ENCODE measurements at regions not wholly inside any gene's neighbourhood (a gene's known extent, or its start where the extent isn't known, plus 50 kb on each side); places are given as distances from the start of the nearest gene placed in this dataset.

GRCh38 chr15:36323615-36324014, 255.8 kb upstream of the CDIN1 start:
- DNase-seq: no peak

GRCh38 chr15:36325206-36325605, 254.2 kb upstream of the CDIN1 start:
- DNase-seq: no peak

DNA sequence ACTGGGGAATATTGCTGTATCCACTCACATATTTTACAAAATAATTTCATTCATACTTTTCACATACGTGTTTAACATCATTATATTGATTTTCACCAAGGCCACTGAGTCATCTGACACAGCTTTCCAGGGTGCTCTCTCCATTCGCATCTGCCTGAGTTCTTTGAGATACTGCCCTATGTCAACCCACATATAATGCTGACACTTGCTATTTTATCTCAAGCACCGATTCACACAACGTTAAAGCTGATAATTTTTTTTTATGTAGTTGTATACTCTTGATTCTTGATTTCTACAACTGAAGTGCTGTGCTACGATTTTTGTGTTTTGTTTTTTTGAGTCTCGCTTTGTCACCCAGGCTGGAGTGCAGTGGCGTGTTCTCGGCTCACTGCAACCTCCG, 249.8 kb upstream of the CDIN1 start:
- DNase-seq: no peak

- no peak for DNase-seq
These were observed 248.8 kb upstream of the CDIN1 start for GRCh38 chr15:36330598-36330997.

GRCh38 chr15:36331531-36332275, 247.7 kb upstream of the CDIN1 start:
- no peak for DNase-seq

- no peak for DNase-seq
These were observed 247.1 kb upstream of the CDIN1 start for GRCh38 chr15:36332301-36332700.

GRCh38 chr15:36332896-36333295, 246.5 kb upstream of the CDIN1 start:
- no peak for DNase-seq

DNA sequence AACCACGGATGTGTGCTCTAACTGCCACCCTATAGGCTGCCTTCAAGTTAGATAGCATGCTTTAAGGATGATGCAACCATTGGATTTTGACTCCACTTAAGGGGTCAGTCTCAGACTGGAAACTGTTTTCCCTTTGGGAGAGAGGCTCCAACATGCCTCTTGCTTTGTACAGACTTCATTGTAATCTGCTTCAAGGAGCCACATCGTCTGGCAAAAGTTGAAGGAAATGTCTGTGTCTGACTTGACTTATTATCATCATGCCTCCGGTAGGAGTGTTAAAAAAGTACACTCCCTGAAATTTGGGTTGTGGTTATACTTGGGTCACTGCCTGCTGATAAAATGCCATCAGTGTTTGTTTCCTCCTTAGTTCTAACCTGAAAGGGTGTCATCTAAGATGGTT, 245.4 kb upstream of the CDIN1 start:
- DNase-seq: no peak

GRCh38 chr15:36335224-36335623, 244.2 kb upstream of the CDIN1 start:
- no peak for DNase-seq

DNA sequence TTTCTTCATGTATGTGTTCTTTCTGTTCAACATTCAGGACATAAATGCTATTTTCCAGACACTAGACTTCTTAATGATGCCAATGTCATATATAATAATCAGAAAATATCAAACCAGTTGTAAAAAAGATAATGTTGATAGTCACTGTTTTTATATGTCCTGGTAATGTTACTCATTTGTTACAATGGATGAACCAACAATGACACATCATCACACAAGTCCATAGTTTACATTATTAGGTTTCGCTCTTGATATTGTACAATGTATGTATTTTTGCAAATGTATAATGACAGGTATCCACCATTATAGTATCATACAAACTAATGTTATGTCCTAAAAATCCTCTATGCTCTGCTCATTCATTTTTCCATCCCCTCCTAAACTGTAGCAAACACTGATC, 243.8 kb upstream of the CDIN1 start:
- no peak for DNase-seq

GRCh38 chr15:36344887-36345286, 234.5 kb upstream of the CDIN1 start:
- no peak for DNase-seq

DNA sequence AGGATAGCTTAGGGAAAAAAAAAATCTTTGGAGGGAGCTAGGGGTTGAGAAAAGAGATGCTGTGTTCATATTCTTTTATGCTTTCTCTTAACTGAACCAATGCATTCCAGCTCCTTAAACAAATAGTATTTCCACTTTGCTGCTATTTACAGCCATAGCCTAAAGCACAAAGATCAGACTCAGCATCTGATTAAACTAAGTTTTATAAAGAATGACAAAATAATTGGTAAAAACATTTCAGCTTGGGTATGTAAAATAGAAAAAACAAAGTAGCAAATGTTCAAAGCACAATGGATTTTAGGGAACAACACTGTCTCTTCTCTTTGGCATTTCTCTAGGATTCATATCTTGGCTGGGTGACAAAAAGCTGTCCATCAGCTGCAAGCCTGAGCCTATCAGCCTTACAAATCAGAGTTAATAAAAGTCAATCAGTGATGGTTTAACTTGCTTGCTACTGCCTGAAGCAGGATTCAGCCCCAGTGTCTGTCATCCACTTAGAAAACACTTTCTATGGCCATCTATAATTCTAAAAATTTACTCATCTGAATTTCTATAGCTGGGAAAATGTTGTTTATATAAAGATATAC, 232.1 kb upstream of the CDIN1 start:
- no peak for DNase-seq

- no peak for DNase-seq
These were observed 223.0 kb upstream of the CDIN1 start for GRCh38 chr15:36356466-36356865.

DNA sequence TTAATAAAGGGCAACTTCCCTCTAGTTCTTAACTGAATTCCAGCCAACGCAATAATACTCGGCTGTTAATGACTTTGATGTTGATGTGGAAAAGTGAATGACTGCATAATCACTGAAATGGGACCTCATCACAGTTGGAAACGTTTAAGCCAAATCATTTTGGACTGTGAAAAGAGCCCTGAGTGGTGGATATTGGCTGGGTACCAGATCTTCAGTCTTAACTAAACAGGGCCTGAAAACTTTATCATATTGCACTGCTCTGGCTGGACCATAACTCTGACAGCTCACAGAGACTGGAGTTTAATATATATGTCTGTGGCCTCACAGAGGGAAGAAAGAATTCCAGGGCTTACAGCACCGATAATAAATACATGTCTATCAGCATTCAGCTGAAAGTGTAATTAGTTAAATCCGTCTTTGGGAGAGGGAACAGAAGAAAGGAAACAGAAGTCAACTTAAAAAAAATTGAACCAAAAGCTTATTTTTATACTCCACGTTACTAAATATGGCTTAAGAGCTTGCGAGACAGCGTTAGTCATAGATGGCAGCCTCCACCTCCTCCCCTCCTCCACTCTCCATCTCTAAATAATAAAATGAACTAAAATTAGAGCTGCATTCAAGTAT, 222.3 kb upstream of the CDIN1 start:
- no peak for DNase-seq

- no peak for DNase-seq
These were observed 221.3 kb upstream of the CDIN1 start for GRCh38 chr15:36358094-36358493.

DNA sequence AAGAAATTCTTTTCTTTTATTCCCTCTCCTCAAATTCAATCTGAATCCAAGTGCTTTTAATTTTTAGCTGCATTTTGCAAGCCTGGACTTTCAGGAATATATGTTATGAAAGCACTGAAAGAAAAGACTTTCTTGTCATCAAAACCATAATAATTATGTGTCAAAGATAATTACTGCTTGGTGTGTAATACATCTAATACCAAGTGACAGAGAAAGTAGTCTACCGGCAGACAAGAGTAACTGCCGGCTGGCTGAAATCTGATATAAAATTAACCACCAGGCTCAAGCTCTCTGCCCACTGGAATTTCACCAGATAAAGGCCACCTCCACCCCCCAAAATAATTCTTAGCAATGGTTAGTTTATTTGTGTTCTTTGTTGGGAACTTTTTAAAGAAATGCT, 220.9 kb upstream of the CDIN1 start:
- DNase-seq: no peak

DNA sequence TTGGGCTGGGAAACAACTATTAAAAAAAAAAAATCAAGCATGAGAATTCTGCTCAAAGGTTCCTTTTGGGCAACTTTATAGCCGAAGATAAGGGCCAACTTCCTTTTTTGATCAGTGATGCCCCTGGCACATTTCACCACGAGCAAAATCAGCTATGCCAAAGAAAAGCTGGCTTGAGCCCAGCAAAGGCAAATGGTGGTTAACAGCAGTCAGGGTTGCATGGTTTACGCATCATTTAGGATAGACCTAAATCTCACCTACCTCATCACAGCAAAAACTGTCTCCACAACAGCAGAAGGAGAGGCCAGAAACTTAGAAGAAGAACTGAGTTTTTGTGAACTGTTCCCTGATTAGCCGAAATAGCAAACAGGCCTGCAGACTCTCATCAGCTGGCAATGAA, 220.1 kb upstream of the CDIN1 start:
- no peak for DNase-seq

DNA sequence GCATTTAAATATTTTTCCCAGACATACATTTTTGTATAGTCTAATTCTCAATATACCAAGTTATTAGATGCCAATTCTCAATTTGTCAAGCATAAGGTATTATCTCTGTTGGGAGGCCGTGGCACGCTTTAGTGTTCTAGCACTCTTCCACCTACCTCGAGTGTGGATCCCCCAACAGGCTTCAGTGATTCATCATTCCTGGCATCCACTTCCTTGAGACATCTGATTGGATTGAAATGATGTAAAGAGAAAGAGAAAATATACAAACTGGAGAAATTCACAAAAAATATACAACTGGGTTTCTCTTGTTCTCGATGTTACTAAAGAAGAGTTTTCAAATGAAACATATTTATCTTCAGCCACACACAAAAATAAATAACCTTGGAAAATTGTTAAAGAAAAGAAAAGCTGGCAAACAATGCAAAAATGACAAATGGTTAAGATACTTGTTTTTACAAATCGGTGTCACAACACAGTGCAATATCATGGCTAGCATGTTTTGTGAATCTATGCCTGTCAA, 218.0 kb upstream of the CDIN1 start:
- no peak for DNase-seq

DNA sequence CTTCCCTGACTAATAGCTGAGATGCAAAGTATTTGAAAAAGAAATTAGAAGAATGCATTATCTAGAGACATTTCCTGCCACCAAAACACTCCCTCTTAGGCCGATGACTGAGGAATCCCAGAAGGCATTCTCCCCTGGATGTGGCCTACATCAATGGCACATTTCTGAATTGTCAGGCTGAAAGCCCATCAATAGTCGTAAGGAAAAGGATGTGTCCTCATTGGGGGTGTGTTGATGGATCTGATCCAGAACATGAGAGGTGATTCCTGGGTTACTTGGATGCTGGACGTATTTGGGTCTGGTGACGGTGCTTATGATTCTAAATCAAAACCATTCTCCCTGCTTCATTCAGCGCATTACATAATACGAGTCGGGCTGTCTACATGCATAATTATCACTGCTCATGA, 216.9 kb upstream of the CDIN1 start:
- no peak for DNase-seq

DNA sequence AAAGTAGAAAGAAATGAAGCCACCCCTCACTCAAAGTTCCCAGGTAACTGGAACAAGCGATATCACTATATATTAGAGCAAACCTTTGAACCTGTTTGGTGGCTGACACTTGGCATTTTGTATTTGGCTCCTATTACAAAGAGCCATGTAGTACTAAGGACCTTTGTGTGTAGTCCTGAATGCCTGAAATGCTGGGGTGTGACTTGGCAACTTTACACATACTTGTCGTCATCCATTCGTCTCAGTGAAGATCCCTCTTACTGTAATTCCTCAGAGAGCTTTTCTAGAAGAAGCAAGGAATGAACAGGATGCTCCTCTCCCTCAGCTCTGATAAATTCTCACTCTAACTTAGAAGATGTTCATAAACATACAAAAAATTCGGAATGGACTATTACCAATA, 216.1 kb upstream of the CDIN1 start:
- no peak for DNase-seq

- DNase-seq: no peak
These were observed 215.0 kb upstream of the CDIN1 start for GRCh38 chr15:36364377-36364776.

DNA sequence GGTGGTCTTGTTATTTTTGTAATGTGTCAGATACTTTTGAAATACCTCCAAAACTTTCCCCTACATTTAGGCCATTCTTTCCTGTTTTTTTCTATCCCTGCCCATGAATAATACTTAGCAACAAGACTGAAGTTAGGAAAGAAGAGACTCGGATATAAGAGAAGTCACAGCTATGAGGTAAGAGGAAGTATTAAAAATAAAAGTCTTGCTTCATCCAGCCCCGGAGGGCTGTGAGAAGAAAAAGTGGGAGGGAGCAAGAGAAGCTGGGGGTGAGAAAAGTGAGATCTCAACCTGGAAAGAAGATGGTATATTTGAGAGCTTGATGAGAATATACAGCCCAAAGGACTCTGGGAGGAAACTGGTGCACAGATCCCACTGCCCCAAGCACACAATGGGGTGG, 213.5 kb upstream of the CDIN1 start:
- no peak for DNase-seq

GRCh38 chr15:36370051-36370730, 209.2 kb upstream of the CDIN1 start:
- DNase-seq: no peak

DNA sequence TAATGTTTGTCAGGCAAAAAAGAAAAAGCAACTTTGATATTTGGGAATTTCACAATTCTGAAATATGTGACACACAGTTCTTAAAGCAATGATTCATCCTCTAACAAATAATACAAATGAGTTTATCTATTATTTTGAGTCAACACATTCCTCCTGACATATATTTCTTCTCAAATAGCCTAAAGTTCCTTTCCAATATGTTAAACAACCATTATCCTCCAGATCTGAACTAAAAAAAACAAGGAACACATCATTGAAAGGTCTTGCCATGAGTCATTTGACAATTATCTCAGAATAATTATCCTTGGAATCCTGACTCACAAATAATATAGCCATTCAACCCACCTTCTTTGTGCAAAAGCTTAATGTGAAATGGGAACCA, 208.7 kb upstream of the CDIN1 start:
- no peak for DNase-seq

Data from NCI-H2107 (cell line).